Prostate gland (tissue), 2 donors: ENCODE measurements at regions not wholly inside any gene's neighbourhood (a gene's known extent, or its start where the extent isn't known, plus 50 kb on each side); places are given as distances from the start of the nearest gene placed in this dataset.

Source experiments
- POLR2A ChIP-seq: fragments of 450-650 bp; IDR thresholded peaks from one replicate; pipeline ENCODE4 v1.6.1; 2016; ENCODE audit warnings: antibody characterized with exemption, mild to moderate bottlenecking
- POLR2AphosphoS5 ChIP-seq: sonication (generic); formaldehyde crosslinking; IDR thresholded peaks from one replicate; pipeline ENCODE4 v1.6.1; 2017; ENCODE audit warnings: antibody characterized with exemption
- TF ChIP-seq, protein P1 (sequence below), 4 experiments: fragments of 200-600 bp in 2 of 4; fragments of 450-650 bp in 2 of 4; sonication (generic) in 2 of 4; IDR thresholded peaks; 1 replicate in 3 of 4; 2 replicates in 1 of 4; pipeline ENCODE4 v1.5.1; 2016 to 2019; ENCODE audit warnings: antibody characterized with exemption in 4 of 4, mild to moderate bottlenecking in 2 of 4, moderate library complexity in 2 of 4

- TF ChIP-seq POLR2A (no peak), POLR2AphosphoS5 (no peak)
- TF ChIP-seq, protein P1, sequence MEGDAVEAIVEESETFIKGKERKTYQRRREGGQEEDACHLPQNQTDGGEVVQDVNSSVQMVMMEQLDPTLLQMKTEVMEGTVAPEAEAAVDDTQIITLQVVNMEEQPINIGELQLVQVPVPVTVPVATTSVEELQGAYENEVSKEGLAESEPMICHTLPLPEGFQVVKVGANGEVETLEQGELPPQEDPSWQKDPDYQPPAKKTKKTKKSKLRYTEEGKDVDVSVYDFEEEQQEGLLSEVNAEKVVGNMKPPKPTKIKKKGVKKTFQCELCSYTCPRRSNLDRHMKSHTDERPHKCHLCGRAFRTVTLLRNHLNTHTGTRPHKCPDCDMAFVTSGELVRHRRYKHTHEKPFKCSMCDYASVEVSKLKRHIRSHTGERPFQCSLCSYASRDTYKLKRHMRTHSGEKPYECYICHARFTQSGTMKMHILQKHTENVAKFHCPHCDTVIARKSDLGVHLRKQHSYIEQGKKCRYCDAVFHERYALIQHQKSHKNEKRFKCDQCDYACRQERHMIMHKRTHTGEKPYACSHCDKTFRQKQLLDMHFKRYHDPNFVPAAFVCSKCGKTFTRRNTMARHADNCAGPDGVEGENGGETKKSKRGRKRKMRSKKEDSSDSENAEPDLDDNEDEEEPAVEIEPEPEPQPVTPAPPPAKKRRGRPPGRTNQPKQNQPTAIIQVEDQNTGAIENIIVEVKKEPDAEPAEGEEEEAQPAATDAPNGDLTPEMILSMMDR (IDR thresholded peaks at IDR 0.05) = no peak
These were observed 372.2 kb upstream of the SMIM21 start for GRCh38 chr18:75799449-75800330.
